Caco-2 (cell line): ENCODE measurements at regions not wholly inside any gene's neighbourhood (a gene's known extent, or its start where the extent isn't known, plus 50 kb on each side); places are given as distances from the start of the nearest gene placed in this dataset.

ENCODE experiments used
- BruUV-seq: library from RNA; stranded (reverse); fragments of 400-500 nt; replicated peaks from 2 replicates; lab custom pipeline; 2021; lab: Mats Ljungman, UMichigan
- CTCF ChIA-PET: fragments of 300-600 bp; sonication (Branson Sonifier 250); formaldehyde crosslinking; loops from one replicate; lab custom pipeline; 2022; ENCODE audit warnings: antibody characterized with exemption; lab: Charles Lee
- POLR2A ChIA-PET: fragments of 300-600 bp; sonication (Branson Sonifier 250); formaldehyde crosslinking; loops from one replicate; lab custom pipeline; 2022; ENCODE audit warnings: antibody characterized with exemption; lab: Charles Lee
- DNase-seq, 2 experiments: peaks; one replicate each; pipeline versions ENCODE4 v3.0.0 to v3.0.0-alpha.2; 2020 to 2022
- H3K27me3 ChIP-seq: replicated peaks from 2 replicates; pipeline ENCODE4 v1.6.0; 2011; ENCODE audit warnings: low read length; ENCODE audit not compliant: control insufficient read depth, insufficient read depth
- H3K36me3 ChIP-seq: 2 replicates; pipeline ENCODE4 v1.5.1; 2011; ENCODE audit warnings: low read length; ENCODE audit not compliant: control insufficient read depth, insufficient read depth
- H3K4me1 ChIP-seq: fragments of 250-450 bp; sonication (Bioruptor Pico); 2 replicates; pipeline ENCODE4 v1.5.1; 2020; ENCODE audit warnings: mild to moderate bottlenecking
- H3K4me3 ChIP-seq: 2 replicates; pipeline ENCODE4 v1.5.1; 2011; ENCODE audit warnings: low read depth, mild to moderate bottlenecking, control low read depth, low read length
- H3K9me3 ChIP-seq: fragments of 250-450 bp; sonication (Bioruptor Pico); 2 replicates; pipeline ENCODE4 v1.5.1; 2020; ENCODE audit warnings: mild to moderate bottlenecking, moderate library complexity
- H3K27ac Mint-ChIP-seq: one replicate; pipeline ENCODE4 v1.8.0; 2022; ENCODE audit warnings: mixed read lengths; ENCODE audit not compliant: unreplicated experiment
- H3K27me3 Mint-ChIP-seq: one replicate; pipeline ENCODE4 v1.8.0; 2022; ENCODE audit warnings: mixed read lengths; ENCODE audit not compliant: insufficient read depth, unreplicated experiment
- H3K36me3 Mint-ChIP-seq: one replicate; pipeline ENCODE4 v1.8.0; 2022; ENCODE audit warnings: mild to moderate bottlenecking, mixed read lengths; ENCODE audit not compliant: insufficient read depth, unreplicated experiment
- H3K4me1 Mint-ChIP-seq: one replicate; pipeline ENCODE4 v1.8.0; 2022; ENCODE audit warnings: low read depth, mixed read lengths; ENCODE audit not compliant: unreplicated experiment
- H3K4me3 Mint-ChIP-seq: one replicate; pipeline ENCODE4 v1.8.0; 2022; ENCODE audit warnings: mild to moderate bottlenecking, moderate library complexity, mixed read lengths; ENCODE audit not compliant: unreplicated experiment
- H3K9me3 Mint-ChIP-seq: one replicate; pipeline ENCODE4 v1.8.0; 2022; ENCODE audit warnings: mixed read lengths; ENCODE audit not compliant: unreplicated experiment
- CTCF ChIP-seq, 2 experiments: fragments of 200-600 bp in 1 of 2; IDR thresholded peaks; 1 replicate in 1 of 2; 2 replicates in 1 of 2; pipeline versions ENCODE4 v1.5.1 to v1.8.0; 2011 to 2022; ENCODE audit warnings: antibody characterized with exemption in 1 of 2, control low read depth in 1 of 2, inconsistent platforms in 1 of 2, low read depth in 1 of 2, low read length in 1 of 2, mild to moderate bottlenecking in 1 of 2, moderate library complexity in 1 of 2; ENCODE audit not compliant: insufficient read depth in 1 of 2, severe bottlenecking in 1 of 2, unreplicated experiment in 1 of 2
- intact Hi-C: fragments of 100-400 bp; cut with micrococcal nuclease; formaldehyde crosslinking; loops from one replicate; pipeline ENCODE4 v1.10.0; 2022; ENCODE audit not compliant: unreplicated experiment

GRCh38 chr12:83465632-83466031 is 778.9 kb downstream of the TMTC2 start:
- CTCF ChIA-PET = no interaction called here
- Histone ChIP-seq H3K4me1 (no peaks in the 10 kb centered on the region), H3K27me3 (no peaks in the 10 kb centered on the region), H3K36me3 (no peaks in the 10 kb centered on the region), H3K4me3 (no peak overlapping the region), H3K9me3 (no peaks in the 10 kb centered on the region)
- no peak overlapping the region for H3K4me3 Mint-ChIP-seq
- POLR2A ChIA-PET = no interaction called here
- DNase-seq = no peak
- no TSS peak for BruUV-seq
- H3K27me3 Mint-ChIP-seq = peaks cover 13% of the 10 kb centered on the region
- H3K9me3 Mint-ChIP-seq = no peaks in the 10 kb centered on the region
- H3K27ac Mint-ChIP-seq = no peak overlapping the region
- no peaks in the 10 kb centered on the region for H3K36me3 Mint-ChIP-seq
- TF ChIP-seq CTCF (IDR thresholded peaks at IDR 0.05; ENCODE audit: insufficient read depth in 1 of 2, low read depth in 1 of 2, low read length in 1 of 2, severe bottlenecking in 1 of 2, unreplicated experiment in 1 of 2) = no peak
- peaks cover 6% of the 10 kb centered on the region for H3K4me1 Mint-ChIP-seq
- intact Hi-C loops = no loop called here

- Mint-ChIP-seq H3K9me3 (no peaks in the 10 kb centered on the region), H3K36me3 (no peaks in the 10 kb centered on the region), H3K4me1 (peaks cover 6% of the 10 kb centered on the region), H3K27ac (no peak overlapping the region), H3K27me3 (peaks cover 9% of the 10 kb centered on the region), H3K4me3 (no peak overlapping the region)
- ChIA-PET POLR2A (no interaction called here), CTCF (no interaction called here)
- Histone ChIP-seq H3K27me3 (no peaks in the 10 kb centered on the region), H3K4me3 (no peak overlapping the region), H3K36me3 (no peaks in the 10 kb centered on the region), H3K4me1 (no peaks in the 10 kb centered on the region), H3K9me3 (no peaks in the 10 kb centered on the region)
- DNase-seq = no peak
- intact Hi-C loops = no loop called here
- TF ChIP-seq CTCF (IDR thresholded peaks at IDR 0.05; ENCODE audit: insufficient read depth in 1 of 2, low read depth in 1 of 2, low read length in 1 of 2, severe bottlenecking in 1 of 2, unreplicated experiment in 1 of 2) = no peak
- BruUV-seq = no TSS peak
Observed at GRCh38 chr12:83462419-83462818, 775.7 kb downstream of the TMTC2 start.

- H3K36me3 ChIP-seq = no peaks in the 10 kb centered on the region
- no peaks in the 10 kb centered on the region for H3K4me1 ChIP-seq
- no peak overlapping the region for H3K27ac Mint-ChIP-seq
- H3K4me3 Mint-ChIP-seq = no peak overlapping the region
- DNase-seq = no peak
- ChIA-PET POLR2A (no interaction called here), CTCF (no interaction called here)
- H3K9me3 Mint-ChIP-seq = no peaks in the 10 kb centered on the region
- BruUV-seq = no TSS peak
- H3K27me3 ChIP-seq = no peaks in the 10 kb centered on the region
- H3K4me1 Mint-ChIP-seq = peaks cover 6% of the 10 kb centered on the region
- no peaks in the 10 kb centered on the region for H3K36me3 Mint-ChIP-seq
- intact Hi-C loops = no loop called here
- H3K9me3 ChIP-seq = no peaks in the 10 kb centered on the region
- TF ChIP-seq CTCF (IDR thresholded peaks at IDR 0.05; ENCODE audit: insufficient read depth in 1 of 2, low read depth in 1 of 2, low read length in 1 of 2, severe bottlenecking in 1 of 2, unreplicated experiment in 1 of 2) = no peak
- H3K4me3 ChIP-seq = no peak overlapping the region
- H3K27me3 Mint-ChIP-seq = peaks cover 5% of the 10 kb centered on the region
Observed at GRCh38 chr12:83461336-83461935, 774.7 kb downstream of the TMTC2 start.
